A172 (cell line): ENCODE measurements at regions not wholly inside any gene's neighbourhood (a gene's known extent, or its start where the extent isn't known, plus 50 kb on each side); places are given as distances from the start of the nearest gene placed in this dataset.

Experiments used
- DNase-seq: peaks from one replicate; pipeline ENCODE4 v3.0.0-alpha.2; 2015; ENCODE audit warnings: low spot score

- DNase-seq = peak; percentile 28
These were observed 200.2 kb upstream of the NUDT4 start for GRCh38 chr12:93177208-93178153.

- DNase-seq = no peak
These were observed 199.4 kb upstream of the NUDT4 start for GRCh38 chr12:93178154-93178878.

DNA sequence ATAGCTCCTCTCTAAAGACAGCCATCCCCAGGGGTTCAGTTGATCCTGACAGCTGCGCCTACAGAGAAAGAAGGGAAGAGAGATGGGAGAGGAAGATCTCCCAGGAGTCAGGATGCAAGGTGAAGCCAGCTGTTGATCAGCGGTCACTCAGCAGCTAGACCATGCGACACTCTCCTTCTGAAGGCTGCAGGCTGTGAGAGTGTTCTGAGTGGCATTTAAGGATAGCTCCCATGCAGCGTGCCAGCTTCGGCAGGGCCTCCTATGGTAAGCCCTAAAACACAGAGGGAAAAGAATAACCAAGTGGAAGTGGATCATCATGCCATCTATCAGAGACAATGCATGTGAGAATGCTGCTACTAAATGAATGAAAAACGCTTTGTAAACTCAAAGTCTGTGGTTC, 197.9 kb upstream of the NUDT4 start:
- no peak for DNase-seq

DNA sequence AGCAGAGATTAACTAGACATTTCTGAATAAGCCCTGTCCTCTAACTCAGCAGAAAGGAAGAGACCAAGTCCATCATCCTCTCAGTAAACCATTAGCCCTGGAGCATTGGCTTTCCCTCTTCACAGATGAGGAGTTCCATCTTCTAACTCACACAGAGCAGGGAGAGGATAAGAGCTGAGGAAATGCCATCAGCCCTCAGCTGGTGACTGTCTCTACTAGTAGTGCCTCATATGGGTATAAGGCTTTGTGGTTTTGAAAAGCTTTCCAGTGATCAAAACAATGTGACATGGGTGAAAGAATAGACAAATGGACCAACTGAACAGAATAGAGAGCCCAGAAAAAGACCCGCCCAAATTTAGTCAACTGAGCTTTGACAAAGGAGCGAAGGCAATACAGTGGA, 197.2 kb upstream of the NUDT4 start:
- DNase-seq = no peak

GRCh38 chr12:93181409-93181965, 196.2 kb upstream of the NUDT4 start:
- DNase-seq = no peak

DNA sequence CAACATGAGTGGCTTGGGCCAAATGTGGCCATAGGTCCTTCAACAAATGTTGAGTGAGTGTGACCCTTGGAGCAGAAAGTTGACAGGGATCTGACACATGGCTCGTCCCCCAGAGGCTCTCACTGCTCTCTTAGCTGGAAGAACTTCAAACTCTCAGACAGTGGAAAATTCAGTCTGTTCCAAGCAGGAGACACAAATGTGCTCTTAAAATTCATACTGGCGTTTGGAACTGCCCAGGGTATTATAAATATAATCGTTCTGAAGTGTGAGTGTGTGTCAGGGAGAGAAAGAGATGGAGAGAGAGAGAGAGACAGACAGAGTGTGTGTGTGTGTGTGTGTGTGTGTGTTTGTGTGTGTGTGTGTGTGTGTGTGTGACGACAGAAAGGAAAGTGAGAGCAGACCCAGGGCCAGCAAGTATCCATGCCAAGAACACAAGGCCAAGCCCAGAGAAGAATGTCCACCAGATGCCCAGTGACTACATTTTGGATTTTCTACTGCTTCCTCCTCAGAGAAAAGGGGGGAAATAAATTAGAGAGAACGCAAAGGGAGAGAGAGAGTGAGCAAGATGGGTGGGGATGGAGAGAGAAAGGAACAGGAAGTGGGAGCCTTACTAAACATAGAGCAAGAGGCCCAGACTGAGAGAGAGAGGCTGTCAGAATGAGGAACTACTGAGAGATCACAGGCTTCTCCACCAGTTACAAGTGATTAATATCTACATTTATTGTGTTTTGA, 193.6 kb upstream of the NUDT4 start:
- DNase-seq = no peak

GRCh38 chr12:93184672-93185368, 192.9 kb upstream of the NUDT4 start:
- no peak for DNase-seq

- DNase-seq = no peak
These were observed 192.4 kb upstream of the NUDT4 start for GRCh38 chr12:93185369-93185741.

- no peak for DNase-seq
These were observed 191.6 kb upstream of the NUDT4 start for GRCh38 chr12:93186131-93186530.

DNA sequence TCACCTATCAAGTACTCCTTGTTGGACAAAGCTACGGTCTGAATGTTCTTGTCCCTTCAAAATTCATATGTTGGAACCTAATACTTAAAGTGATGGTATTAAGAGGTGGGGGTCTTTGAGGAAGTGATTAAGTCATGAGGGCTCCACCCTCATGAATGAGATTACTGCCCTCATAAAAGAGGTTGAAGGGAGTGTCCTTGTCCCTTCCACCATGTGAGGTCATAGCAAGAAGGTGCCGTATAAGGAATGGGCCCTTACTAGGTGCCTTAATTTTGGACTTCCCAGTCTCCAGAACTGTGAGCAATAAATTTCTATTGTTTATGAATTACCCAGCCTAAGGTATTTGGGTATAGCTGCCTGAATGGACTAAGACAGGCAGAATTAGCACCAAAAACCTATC, 191.1 kb upstream of the NUDT4 start:
- no peak for DNase-seq

DNA sequence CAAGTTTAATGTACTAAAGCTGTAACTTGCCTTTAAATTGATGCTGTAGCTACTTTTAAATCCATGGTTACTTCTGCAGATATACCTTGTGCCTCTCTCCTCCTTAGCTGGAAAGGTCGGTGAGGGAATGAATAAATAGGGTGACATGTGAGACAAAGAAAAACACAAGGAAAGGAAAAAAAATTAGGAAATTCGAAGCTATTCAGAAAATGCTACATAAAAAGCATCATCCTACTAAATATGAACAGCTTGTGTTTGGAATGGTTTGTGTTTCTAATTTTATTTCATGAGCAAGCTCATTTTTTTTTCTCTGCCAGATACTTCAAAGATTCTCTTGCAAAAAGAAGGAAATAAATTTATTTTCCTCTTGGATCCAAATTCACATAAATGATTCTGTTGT, 186.3 kb upstream of the NUDT4 start:
- no peak for DNase-seq

DNA sequence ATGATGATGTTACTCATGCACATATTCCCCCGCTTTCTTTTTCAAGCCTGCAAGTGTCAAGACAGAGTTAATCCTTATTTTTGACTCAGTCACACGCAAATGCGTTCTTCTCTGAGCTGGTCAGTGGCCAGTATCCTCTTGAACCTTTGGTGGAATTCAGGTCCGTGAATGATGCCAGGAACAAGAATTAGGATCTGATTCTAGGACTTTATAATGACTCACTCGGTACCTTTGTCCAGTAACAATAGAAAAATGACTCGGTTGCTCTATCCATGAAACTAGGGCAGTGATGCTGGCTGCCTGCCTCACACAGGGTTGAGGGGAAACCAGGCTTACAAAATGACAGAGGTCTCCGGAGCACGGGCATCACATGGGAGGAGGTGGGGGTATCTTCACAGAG, 185.8 kb upstream of the NUDT4 start:
- no peak for DNase-seq

DNA sequence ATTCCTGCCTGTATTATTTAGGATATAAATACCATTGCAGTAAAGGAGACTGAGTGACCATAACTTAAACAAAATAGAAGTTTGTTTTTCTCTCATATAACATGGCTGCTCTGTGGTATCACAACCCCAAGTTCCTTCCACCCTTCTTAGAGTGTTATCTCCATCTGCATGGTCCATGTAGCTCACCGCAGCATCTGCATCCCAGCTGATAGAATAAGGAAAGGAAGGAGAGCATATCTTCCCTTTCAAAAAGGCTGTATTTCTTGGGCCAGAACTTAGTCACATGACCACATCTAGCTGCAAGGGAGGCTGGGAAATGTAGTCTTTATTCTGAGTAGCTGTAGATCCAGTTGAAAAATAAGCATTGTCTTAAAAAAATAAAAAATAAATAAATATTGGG, 184.8 kb upstream of the NUDT4 start:
- DNase-seq = no peak

DNA sequence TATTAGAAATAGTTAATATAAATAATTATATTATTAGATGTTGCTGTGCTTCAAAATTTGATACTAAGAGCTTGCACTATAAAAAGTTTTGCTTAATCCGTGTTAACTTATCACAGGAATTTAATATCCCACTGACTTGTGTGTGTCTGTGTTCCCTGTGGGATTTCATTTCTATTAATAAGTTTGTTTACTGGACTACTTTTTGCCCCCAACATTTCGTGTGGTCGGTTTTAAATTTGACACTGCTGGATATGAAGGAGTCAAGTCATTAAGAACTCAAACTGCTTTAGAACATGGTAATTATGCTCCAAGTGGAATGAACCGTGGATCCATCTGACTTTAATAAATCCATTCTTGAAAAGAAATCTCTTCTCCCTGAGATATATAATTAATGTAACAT, 182.2 kb upstream of the NUDT4 start:
- DNase-seq = no peak

- DNase-seq = peak; percentile 33
These were observed 180.6 kb upstream of the NUDT4 start for GRCh38 chr12:93197067-93197593.

GRCh38 chr12:93198086-93198485, 179.6 kb upstream of the NUDT4 start:
- peak; percentile 91 for DNase-seq

DNA sequence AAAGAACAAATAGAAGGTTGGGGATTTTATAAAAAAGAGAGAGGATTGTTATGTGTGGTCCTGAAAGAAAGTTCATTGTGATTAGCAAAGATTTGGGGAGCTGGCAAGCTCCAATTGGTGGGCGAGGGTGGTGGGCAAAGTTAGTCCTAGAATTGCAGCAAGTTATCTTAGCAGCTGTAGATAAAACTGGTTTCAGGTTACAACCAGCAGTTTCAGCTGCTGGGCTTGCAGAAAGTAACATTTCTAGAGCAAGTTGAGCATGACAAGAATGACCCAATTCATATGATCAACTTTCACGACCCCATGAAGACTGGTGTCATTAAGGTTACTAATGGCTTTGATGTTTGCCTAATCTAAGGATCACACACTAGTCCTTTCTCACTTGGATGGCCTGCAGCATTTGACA, 177.9 kb upstream of the NUDT4 start:
- no peak for DNase-seq

GRCh38 chr12:93200291-93200917, 177.3 kb upstream of the NUDT4 start:
- DNase-seq = no peak

DNA sequence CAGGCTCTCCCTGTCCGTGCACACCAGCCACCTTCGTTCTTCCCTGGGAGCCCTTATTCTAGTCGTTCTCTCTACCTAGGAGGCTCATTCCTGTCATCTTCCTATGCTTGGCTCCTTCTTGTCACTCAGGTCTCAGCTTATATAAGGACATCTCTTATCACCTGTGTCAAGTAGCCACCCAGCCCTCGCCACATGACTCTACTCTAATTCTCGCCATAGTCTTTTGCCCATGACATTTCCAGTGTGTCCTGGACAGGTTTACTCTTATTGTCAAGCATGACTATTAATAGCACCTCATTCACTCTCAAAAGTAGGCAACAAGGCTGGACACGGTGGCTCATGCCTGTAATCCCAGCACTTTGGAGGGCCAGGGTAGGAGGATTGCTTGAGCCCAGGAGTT, 175.7 kb upstream of the NUDT4 start:
- no peak for DNase-seq

DNA sequence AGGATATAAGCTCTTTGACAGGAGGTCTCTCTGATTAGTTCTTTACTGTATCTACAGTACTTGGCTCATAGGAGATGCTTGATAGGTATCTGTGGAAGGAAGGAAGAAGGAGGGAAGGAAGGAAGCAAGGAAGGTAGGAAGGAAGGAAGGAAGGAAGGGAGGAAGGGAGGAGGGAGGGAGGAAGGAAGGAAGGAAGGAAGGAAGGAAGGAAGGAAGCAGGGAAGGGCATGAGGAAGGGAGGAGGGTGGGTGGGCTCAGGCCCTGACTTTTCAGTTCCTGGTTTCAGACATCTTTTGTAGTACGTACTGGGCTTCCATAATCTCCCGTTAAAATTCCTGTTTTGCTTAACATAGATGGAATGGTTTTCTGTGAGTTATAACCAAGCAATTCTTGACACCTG, 175.0 kb upstream of the NUDT4 start:
- no peak for DNase-seq

- DNase-seq = no peak
These were observed 174.4 kb upstream of the NUDT4 start for GRCh38 chr12:93203361-93203760.
